Activated T-helper 2 cell treated with anti-CD3 and anti-CD28 coated beads, Interferon-gamma antibody, Interleukin-2, Interleukin-4, amounts not matched to agents 10 μg/mL and 5 μg/mL and 100 μg/mL, durations not matched to agents 14 hours and 24 hours and 36 hours (primary cell): ENCODE measurements at regions not wholly inside any gene's neighbourhood (a gene's known extent, or its start where the extent isn't known, plus 50 kb on each side); places are given as distances from the start of the nearest gene placed in this dataset.

ENCODE experiments used
- DNase-seq: peaks from one replicate; pipeline ENCODE4 v3.0.0; 2021; ENCODE audit warnings: low spot score
- H3K27ac Mint-ChIP-seq: one replicate; pipeline ENCODE4 v1.8.0; 2021; ENCODE audit warnings: mixed read lengths
- H3K27me3 Mint-ChIP-seq: one replicate; pipeline ENCODE4 v1.8.0; 2021; ENCODE audit warnings: low read depth, mixed read lengths
- H3K36me3 Mint-ChIP-seq: one replicate; pipeline ENCODE4 v1.8.0; 2021; ENCODE audit warnings: low read depth, mixed read lengths
- H3K4me1 Mint-ChIP-seq: one replicate; pipeline ENCODE4 v1.8.0; 2021; ENCODE audit warnings: low read depth, mixed read lengths
- H3K4me3 Mint-ChIP-seq: one replicate; pipeline ENCODE4 v1.8.0; 2021; ENCODE audit warnings: low read depth, mild to moderate bottlenecking, moderate library complexity, mixed read lengths
- H3K9me3 Mint-ChIP-seq: one replicate; pipeline ENCODE4 v1.8.0; 2021; ENCODE audit warnings: mixed read lengths
- intact Hi-C: fragments of 100-400 bp; cut with micrococcal nuclease; formaldehyde crosslinking; loops from one replicate; pipeline ENCODE4 v1.15.1; 2023

DNA sequence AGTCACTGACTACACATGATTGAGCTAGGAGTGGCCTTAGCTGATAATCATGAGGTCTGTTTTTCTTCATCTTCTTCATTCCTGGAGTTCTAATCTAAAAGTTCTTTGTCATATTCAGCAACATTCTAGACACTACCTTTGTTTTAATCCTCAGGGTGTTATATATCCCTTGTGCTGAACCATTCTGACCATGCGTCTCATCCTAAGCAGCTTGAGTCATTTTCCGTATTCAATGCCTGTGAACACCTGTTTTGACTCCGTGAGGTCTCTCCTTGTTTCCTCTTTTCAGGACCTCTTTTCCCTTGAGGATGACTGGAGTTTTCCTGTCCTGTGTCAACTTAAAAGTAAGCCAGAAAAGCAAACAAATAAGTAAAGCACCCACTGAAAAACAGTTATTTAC, 597.9 kb downstream of the GBA3 start:
- H3K9me3 Mint-ChIP-seq, result no peaks in the 10 kb centered on the region
- H3K4me3 Mint-ChIP-seq, result no peak overlapping the region
- no peak for DNase-seq
- intact Hi-C loops, result loop anchor here (5.0 kb wide), 1 partner anchor 42 kb away; no protein-coding TSS in a partner anchor
- H3K4me1 Mint-ChIP-seq, result peaks cover 6% of the 10 kb centered on the region
- no peak overlapping the region for H3K27ac Mint-ChIP-seq
- peaks cover 14% of the 10 kb centered on the region for H3K27me3 Mint-ChIP-seq
- no peaks in the 10 kb centered on the region for H3K36me3 Mint-ChIP-seq

DNA sequence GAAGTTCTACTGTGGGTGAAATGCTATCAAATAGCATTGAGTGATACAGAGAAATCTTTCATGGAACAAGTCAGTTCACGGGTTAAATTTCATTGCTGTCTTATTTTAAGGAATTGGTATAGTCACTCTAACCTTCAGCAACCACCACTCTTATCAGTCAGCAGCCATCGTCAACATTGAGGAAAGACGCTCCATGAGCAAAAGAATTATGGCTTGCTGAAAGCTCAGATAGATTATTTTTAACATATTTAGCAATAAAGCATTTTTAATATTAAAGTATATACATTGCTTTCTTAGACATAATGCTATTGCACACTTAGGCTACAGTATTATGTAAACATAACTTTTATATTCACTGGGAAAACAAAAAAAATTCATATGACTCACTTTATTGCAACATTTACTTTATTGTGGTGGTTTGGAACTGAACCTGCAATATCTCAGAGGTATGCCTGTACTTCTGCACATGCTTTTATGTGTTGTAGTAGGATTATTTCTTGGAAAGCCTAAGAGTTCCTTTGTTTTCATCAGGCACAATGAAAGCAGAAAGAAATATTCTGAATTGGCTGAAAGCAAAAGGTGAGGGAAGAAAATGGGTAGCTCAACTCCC, 586.7 kb downstream of the GBA3 start:
- Mint-ChIP-seq H3K4me3 (no peak overlapping the region), H3K27me3 (peaks cover 2% of the 10 kb centered on the region), H3K4me1 (no peaks in the 10 kb centered on the region), H3K9me3 (no peaks in the 10 kb centered on the region), H3K36me3 (no peaks in the 10 kb centered on the region), H3K27ac (no peak overlapping the region)
- no peak for DNase-seq
- intact Hi-C loops, result no loop called here

DNA sequence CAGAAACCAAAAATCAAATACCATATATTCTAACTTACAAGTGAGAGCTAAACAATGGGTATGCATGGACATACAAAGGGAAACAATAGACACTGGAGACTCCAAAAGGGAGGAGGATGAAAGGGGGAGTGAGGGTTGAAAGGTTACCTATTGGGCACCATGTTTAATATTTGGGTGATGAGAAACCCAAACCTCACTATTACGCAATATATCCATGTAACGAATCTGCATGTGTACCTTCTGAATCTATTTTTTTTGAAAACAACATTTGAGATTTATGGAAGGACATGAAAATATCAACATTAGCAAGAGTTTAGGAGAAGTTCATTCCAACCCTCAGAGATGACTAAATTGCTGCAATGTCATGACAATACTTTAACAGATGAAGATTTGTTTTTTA, 586.1 kb downstream of the GBA3 start:
- intact Hi-C loops, result no loop called here
- DNase-seq, result no peak
- H3K36me3 Mint-ChIP-seq, result no peaks in the 10 kb centered on the region
- peaks cover 2% of the 10 kb centered on the region for H3K27me3 Mint-ChIP-seq
- no peak overlapping the region for H3K27ac Mint-ChIP-seq
- no peak overlapping the region for H3K4me3 Mint-ChIP-seq
- H3K4me1 Mint-ChIP-seq, result no peaks in the 10 kb centered on the region
- H3K9me3 Mint-ChIP-seq, result no peaks in the 10 kb centered on the region

DNA sequence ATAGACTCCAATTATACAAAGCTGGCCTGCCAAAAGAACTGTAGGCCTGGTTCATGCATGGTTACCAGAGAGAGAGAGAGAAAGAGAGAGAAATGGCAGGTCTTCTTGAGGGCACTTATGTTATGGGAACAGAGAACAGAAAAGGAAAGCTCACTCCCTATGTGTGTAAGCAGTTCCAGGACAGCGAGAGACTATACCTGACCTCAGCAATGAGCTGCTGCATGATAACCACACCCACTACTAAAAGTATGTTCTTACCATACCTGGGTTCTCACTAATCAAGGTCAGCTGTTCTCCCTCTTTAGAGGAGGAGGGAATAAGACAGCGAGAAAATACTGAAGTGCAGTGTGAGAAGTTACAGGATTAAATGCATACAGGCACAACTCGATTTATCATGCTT, 583.3 kb downstream of the GBA3 start:
- Mint-ChIP-seq H3K27me3 (no peaks in the 10 kb centered on the region), H3K9me3 (no peaks in the 10 kb centered on the region), H3K4me3 (no peak overlapping the region), H3K36me3 (no peaks in the 10 kb centered on the region), H3K27ac (no peak overlapping the region), H3K4me1 (no peaks in the 10 kb centered on the region)
- no peak for DNase-seq
- intact Hi-C loops, result no loop called here

DNA sequence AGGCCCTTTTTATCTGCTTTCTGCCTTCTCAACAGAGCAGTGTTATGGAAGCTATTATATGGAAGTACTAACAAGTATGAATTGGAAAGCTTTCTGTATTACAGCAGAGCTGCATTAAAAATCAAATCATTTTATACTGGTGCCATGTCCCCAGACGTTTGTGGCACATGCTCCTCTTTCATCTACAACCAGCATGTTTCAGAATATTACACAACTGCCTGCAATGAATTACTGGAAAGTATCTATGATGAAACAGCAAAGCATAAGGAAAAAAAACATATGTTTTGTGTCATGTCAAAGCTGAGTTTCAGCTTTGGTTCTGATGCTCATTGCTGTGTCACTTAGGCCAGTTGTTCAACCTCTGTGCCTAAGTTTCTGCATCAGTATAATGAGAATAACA, 576.8 kb downstream of the GBA3 start:
- Mint-ChIP-seq H3K4me3 (no peak overlapping the region), H3K9me3 (no peaks in the 10 kb centered on the region), H3K36me3 (no peaks in the 10 kb centered on the region), H3K27ac (no peak overlapping the region), H3K4me1 (no peaks in the 10 kb centered on the region), H3K27me3 (peaks cover 2% of the 10 kb centered on the region)
- DNase-seq, result no peak
- intact Hi-C loops, result no loop called here

DNA sequence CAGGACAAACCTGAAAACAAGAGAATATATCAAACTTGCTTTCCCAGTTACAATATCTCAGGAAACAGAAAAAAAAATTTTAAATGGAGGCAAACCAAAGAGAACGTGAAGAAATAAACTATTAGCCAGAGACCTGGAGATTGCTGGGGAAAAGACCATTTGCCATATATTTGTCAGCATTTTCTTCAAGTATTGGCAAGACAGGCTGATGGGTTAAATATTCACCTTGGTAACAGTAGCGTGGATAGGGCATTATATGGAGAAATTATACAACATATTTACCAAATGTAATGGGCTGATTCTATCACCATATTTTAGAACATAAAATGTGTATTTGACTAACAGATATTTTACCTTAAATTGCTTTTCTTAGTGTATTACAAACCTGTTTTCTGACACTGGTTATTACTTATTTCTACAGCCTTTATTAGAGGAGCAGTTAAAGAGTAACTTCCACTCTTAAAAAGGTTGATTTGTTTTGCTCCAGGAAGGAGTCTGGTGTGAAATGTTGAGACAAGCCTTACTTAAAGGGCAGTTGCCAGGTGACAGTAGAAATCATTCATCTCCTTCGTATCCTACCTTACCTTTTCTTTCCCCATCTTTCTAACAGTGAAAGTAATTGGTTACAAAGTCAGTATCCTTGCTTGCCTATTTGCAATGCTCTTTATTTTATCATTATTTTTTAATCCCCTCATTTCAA, 575.5 kb downstream of the GBA3 start:
- no peaks in the 10 kb centered on the region for H3K36me3 Mint-ChIP-seq
- H3K4me3 Mint-ChIP-seq, result no peak overlapping the region
- no peak for DNase-seq
- intact Hi-C loops, result no loop called here
- H3K4me1 Mint-ChIP-seq, result no peaks in the 10 kb centered on the region
- no peak overlapping the region for H3K27ac Mint-ChIP-seq
- peaks cover 2% of the 10 kb centered on the region for H3K27me3 Mint-ChIP-seq
- H3K9me3 Mint-ChIP-seq, result no peaks in the 10 kb centered on the region

DNA sequence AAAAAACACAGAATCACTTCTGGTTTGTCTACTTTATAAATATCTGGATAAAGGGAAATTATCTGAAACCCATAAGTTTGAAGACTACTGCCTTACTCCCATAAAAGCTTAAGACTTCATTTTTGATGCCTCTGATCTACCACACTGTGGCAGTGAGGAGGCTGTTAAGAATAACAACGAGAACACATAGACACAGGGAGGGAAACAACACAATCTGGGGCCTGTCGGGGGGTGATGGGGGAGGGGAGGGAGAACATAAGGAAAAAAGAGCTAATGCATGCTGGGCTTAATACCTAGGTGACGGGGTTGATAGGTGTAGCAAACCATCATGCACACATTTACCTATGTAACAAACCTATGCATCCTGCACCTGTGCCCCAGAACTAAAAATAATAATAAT, 573.7 kb downstream of the GBA3 start:
- H3K4me3 Mint-ChIP-seq, result no peak overlapping the region
- no peaks in the 10 kb centered on the region for H3K36me3 Mint-ChIP-seq
- H3K9me3 Mint-ChIP-seq, result no peaks in the 10 kb centered on the region
- H3K27me3 Mint-ChIP-seq, result peaks cover 2% of the 10 kb centered on the region
- no peak overlapping the region for H3K27ac Mint-ChIP-seq
- no peak for DNase-seq
- H3K4me1 Mint-ChIP-seq, result no peaks in the 10 kb centered on the region
- intact Hi-C loops, result no loop called here

DNA sequence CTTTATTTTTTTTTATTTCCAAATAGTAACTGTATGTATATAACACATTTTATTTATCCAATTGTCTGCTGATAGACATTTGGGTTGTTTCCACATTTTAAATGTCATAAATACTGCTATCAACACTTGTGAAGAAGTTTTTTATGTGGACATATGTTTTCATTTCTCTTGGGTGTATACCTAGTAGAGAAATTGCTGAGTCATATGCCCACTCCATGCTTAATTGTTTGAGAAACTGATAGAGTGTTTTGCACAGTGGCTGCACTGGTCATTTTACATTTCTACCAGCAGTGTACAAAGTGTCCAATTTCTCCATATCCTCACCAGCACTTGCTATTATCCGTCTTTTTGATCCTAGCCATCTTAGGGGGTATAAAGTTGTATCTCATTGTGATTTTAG, 567.8 kb downstream of the GBA3 start:
- Mint-ChIP-seq H3K9me3 (no peaks in the 10 kb centered on the region), H3K4me3 (no peak overlapping the region), H3K27me3 (peaks cover 3% of the 10 kb centered on the region), H3K36me3 (no peaks in the 10 kb centered on the region), H3K4me1 (no peaks in the 10 kb centered on the region), H3K27ac (no peak overlapping the region)
- DNase-seq, result no peak
- intact Hi-C loops, result no loop called here

DNA sequence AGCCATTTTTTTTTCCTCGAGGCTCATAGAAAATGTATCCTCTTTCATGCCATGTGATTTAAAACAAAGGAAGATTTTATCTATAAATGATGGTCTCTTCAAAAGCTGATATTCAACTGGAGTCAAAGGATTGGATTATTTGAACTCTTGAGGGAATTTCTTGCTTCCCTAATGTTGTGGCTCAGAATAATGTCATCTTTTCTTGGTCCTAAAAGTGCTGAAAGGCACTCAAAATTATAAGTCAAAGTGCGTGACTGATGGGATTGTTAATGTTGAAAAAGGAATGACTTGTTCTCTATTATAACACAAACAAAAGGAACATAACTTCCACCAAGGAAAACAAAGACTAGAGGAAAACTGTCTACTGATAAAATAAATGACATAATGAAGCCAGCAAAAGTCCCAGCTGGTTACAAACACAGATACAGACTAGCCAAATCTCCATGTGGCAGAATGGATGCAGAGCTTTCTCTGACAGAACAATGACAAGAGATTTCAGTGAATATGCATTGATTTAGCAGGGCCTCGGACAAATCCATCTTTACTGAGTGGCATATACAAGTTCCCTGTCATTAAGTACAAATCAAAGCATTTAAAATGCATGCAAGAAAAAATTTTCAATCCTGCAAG, 552.6 kb downstream of the GBA3 start:
- no peak overlapping the region for H3K4me3 Mint-ChIP-seq
- H3K4me1 Mint-ChIP-seq, result no peaks in the 10 kb centered on the region
- no peak overlapping the region for H3K27ac Mint-ChIP-seq
- intact Hi-C loops, result no loop called here
- H3K36me3 Mint-ChIP-seq, result no peaks in the 10 kb centered on the region
- no peaks in the 10 kb centered on the region for H3K9me3 Mint-ChIP-seq
- no peak for DNase-seq
- no peaks in the 10 kb centered on the region for H3K27me3 Mint-ChIP-seq

DNA sequence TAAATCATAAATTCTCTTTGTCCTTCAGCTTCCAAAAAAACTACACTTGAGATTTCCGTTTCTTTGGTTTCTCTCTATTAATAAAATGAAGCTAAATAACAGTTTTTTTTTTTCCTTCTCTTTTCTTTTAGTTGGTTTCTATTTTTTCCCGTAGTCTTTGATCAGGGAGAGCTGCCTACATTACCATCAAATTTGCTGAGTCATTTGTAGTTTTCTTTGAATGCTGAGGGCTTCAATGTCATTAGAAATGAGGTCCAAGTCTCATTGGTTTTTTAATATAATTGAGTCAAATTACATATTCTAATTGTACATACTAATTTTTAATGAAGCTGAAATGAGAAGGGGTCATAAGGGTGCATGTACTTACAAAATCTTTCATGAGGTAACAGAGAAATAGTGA, 550.2 kb downstream of the GBA3 start:
- H3K27me3 Mint-ChIP-seq, result no peaks in the 10 kb centered on the region
- DNase-seq, result no peak
- intact Hi-C loops, result no loop called here
- H3K4me3 Mint-ChIP-seq, result no peak overlapping the region
- H3K9me3 Mint-ChIP-seq, result no peaks in the 10 kb centered on the region
- no peak overlapping the region for H3K27ac Mint-ChIP-seq
- H3K4me1 Mint-ChIP-seq, result no peaks in the 10 kb centered on the region
- H3K36me3 Mint-ChIP-seq, result no peaks in the 10 kb centered on the region

DNA sequence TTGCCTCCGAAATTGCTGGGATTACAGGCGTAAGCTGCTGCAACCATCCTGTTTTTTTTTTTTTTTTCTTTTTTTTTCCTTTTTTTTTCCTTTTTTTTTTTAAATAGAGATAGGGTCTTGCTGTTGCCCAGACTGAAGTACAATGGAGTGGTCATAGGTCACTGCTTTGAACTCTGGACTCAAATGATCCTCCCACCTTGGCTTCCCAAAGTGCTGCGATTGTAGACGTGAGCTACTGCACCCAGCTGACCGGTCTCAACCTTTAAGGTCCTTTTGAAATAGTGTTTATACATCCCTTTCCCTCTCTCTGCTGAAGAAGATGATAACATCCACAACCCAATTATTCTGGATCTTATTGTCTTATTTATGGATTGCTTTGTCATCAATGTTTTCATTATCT, 548.7 kb downstream of the GBA3 start:
- H3K4me3 Mint-ChIP-seq, result no peak overlapping the region
- no peak for DNase-seq
- H3K27me3 Mint-ChIP-seq, result no peaks in the 10 kb centered on the region
- no peaks in the 10 kb centered on the region for H3K9me3 Mint-ChIP-seq
- no peaks in the 10 kb centered on the region for H3K36me3 Mint-ChIP-seq
- intact Hi-C loops, result no loop called here
- H3K27ac Mint-ChIP-seq, result no peak overlapping the region
- H3K4me1 Mint-ChIP-seq, result no peaks in the 10 kb centered on the region

DNA sequence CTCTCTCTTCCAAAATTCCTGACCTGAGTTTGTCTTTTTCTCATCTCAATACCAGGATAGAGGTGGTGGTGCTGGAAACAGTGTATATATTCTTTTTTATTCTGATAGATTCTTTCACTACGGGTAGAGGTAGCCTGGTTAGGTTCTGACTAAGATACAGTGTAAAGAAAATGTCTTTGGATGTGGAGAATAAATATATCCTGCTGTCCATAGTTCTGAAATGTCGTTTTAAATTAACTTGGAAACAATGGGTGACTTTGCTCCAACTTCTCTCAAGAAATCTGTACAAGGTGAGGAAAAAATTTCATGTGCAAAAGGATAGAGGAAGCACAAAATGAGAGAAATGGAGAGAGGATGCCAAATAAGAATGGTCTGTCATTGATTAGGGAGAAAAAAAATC, 546.1 kb downstream of the GBA3 start:
- Mint-ChIP-seq H3K27me3 (no peaks in the 10 kb centered on the region), H3K27ac (no peak overlapping the region), H3K4me1 (no peaks in the 10 kb centered on the region), H3K4me3 (no peak overlapping the region), H3K36me3 (no peaks in the 10 kb centered on the region), H3K9me3 (no peaks in the 10 kb centered on the region)
- intact Hi-C loops, result no loop called here
- no peak for DNase-seq

DNA sequence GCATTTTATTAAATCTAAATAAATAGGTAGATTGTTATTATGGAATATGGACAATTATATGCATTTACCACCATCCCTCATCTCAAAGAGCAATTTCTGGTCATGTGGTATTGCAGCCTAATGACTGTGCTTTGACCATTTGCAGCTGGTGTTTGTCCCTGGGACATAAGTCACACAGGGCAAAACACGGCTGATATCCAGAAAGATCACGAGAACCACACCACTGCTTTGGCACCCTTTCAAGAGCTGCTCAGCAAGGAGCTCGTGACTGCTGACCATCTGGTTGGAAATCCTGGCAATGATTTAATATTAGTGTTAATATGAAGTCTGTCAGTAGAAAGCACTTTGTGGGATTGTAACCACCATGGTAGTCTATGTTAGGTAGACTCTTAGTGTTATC, 545.0 kb downstream of the GBA3 start:
- H3K4me1 Mint-ChIP-seq, result no peaks in the 10 kb centered on the region
- no peak overlapping the region for H3K4me3 Mint-ChIP-seq
- no peak for DNase-seq
- intact Hi-C loops, result no loop called here
- H3K9me3 Mint-ChIP-seq, result no peaks in the 10 kb centered on the region
- H3K27ac Mint-ChIP-seq, result no peak overlapping the region
- no peaks in the 10 kb centered on the region for H3K27me3 Mint-ChIP-seq
- H3K36me3 Mint-ChIP-seq, result no peaks in the 10 kb centered on the region
